SHP77 (cell line): ENCODE measurements at regions not wholly inside any gene's neighbourhood (a gene's known extent, or its start where the extent isn't known, plus 50 kb on each side); places are given as distances from the start of the nearest gene placed in this dataset.

Experiments used
- DNase-seq, 2 experiments: peaks; one replicate each; lab custom pipeline; 2025; lab: John Stamatoyannopoulos, UW

DNA sequence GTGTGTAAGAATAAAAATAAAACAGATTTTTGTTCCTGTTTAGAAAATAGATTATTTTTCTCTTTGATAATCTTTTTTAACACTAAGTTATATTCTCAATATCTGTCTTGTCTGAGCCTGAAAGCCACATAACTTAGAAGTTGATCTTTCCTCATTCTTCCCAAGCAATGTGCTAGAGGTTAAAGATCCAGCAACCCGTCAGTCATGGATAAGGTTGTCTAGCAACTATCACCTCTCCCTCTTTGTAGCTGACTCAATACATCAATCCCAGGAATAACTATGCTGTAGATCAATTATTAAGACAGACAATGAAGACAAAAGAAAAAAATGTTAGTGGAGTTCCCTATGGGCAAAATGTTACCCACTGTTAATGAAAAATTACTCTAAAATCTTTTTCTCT is 813.1 kb upstream of the CCDC179 start:
- DNase-seq = no peak

DNA sequence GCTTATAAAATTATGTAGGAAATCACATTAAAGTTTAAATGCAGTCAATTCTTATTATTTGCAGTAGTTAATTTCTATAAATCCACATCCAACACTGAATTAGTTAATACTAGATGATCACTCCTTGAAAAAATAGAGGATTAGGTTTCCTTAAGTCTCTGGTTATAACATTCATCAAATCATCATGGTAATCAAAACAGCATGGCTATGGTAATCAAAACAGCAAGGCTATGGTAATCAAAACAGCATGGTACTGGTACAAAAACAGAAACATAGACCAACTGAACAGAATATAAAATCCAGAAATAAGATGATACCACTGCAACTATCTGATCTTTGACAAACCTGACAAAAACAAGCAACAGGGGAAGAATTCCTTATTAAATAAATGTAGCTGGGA is 814.6 kb upstream of the CCDC179 start:
- DNase-seq = no peak

DNA sequence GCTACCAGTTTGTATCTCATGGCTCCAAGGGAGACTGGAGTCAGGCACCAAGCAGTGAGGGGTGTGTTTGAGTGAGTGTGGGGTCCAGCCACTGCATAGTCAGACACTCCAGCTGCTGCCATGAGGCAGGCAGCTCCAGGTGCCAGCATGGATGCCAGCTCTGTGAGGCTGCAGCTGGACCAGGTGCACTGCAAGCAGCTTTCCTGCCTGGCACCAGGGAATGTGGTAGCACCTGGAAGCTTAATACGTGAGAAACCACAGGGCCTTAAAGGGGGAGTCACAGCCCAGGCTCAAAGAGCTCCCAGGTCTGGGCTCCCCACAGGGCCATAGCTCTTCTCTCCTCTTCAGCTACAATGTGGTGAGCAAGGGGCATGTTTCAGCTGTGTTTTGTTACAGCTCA is 817.8 kb upstream of the LUZP2 start:
- DNase-seq = no peak

DNA sequence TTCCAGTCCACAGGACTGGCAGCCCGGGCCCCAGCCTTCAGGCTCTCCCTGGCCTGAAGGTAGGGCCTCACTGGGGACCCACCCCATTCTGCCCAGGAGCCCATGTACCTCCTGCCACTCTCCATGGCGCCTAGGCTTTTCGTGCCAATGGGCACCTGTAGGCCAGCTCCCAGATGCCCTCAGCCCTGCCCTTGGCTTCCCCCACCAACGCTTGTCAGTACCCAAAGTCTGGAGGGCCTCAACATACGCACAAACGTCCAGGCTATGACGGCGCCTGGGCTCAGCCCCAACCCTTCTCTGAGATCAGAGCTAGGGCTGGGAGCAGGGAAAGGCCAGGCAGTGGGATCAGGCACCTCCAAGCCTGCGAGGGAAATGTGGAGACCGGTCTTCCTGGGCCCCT is 816.9 kb upstream of the LUZP2 start:
- DNase-seq = no peak

DNA sequence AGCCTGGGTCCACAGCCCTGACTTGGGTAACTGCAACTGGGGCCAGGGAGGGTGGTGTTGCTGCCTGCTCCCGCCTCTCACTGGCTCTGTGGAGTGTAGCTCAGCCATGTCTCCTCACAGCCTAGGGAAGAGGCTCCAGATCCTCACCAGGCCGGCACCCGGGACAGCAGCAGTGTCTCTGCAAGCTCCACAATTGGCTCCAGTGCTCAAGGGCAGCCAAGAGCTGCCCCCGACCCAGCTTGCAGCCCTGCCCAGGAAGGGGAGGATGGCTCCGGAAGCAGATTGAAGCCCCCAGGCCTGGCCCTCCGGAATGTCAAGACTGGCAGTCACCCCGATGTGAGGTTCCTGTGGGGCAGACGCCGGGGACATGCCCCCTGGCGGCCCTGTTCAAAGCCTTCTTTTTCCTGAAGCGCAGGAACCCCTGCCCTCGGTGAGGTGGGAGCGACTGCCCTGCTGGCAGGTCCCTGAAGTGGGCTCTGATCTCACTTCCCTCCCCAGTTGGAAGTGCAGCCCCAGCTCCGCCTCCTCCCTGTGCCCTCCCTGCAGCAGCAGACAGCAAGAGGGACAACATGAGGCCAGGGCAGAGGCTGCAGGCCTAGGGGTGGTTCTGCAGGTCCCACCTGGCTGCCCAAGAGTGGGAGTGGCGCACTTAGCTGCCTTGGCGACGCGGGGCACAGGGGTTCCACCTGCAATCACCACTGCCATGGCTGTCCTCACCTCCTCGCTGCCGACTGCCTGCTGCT is 816.2 kb upstream of the LUZP2 start:
- DNase-seq = no peak

DNA sequence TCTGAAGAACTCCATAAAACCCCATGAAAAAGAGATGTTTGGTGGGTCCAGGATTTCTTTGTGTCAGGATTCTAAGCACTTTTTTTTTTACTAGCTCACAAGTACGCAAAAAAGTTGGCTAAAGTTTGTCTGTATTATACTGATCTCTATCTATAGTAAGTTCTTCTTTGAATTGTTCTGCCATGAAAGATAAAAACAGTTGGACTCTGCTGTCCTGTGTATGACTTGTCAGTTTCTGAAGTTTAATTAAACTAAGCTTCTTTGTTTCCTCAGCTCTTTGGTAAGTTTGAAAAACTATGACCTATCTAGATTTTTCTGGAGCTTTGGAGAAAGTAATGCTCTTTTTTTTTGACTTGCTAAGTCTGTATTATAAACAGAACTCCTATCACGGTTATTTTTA is 812.2 kb upstream of the LUZP2 start:
- DNase-seq = no peak

DNA sequence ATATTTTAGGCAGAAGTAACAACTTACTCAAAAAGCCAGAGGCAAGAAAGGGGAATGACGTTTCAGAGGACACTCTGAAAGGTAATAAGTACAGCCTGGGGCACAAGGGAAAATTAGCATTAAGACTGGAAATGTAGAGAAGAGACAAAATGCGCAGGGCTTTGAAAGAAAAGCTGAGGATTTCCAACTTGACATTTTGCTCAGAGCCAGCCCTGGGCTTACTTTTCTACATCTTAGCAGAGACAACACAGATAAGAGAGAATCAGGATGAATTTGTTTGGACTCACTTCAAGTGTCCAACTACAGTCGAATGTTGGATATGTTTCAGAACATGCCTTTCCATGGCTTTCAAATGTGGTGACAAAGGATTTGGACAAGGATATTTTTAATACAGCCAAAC is 808.9 kb upstream of the LUZP2 start:
- DNase-seq = no peak

DNA sequence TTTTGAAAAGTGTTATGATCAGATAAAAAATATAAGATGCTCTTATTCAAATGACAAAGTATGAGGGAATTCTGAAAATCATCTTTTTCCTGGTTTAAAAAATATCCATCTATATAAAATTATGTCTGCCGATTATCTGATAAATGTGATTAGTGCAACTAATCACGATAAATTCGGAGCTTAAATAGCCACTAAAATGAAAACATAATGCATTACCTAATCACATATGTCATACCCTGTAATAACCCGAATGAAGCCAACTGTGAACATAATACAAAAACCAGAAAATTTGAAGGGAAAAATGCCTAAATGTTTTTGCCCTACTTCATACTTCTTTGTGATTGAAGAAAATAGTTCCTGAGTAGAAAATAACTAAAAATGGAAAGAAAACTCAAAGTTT is 808.4 kb upstream of the LUZP2 start:
- no peak for DNase-seq

DNA sequence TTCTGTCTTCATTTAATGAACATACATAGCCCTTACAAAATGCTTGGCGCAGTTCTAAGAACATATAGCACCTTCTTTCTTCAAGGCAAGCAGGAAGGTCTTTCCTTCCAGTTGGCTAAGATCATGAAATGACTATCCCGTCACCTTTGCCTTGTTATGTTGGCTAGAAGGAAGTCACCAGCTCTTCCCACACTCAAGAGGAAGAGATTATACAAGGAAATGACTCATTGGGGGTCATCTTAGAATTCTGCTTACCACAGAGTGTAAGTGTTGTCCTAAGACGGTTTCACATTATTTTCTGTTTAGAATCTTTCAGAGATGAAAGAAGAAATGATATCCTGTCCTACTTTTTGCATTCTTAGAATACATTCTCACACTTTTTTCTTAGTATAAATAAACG is 808.0 kb upstream of the LUZP2 start:
- DNase-seq = no peak

DNA sequence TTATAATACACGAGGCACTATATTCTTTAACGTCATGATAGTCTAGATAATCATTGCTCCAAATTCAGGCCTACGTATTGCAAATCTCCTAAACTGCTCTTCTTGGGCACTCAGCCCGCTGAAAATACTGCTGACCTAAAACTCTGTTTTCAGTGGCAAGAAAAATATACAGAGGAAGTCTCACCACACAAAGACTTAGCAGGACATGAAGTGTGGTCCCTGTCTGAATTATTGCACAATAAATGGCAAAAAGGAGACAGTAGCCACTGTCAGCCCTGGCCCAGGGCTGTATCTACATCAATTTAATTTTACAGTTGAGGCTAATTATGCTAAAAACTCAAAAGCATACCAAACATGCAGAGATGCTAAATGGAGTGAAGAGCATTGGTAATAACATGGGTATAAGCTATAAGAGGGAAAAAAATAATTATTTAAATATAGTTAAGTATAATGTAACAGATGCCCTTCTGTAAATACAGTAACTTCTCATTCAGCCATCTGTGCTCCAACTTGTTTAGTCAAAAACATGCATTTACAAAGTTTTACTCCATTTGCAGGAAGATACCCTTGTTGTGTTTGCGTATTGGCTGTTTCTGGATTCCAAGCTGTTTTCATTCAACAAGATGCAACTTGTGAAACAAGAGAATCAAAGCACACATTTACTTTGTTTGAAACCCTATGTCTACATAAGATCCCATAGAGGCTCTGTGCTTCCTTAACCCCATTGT is 800.0 kb upstream of the LUZP2 start:
- DNase-seq = no peak

DNA sequence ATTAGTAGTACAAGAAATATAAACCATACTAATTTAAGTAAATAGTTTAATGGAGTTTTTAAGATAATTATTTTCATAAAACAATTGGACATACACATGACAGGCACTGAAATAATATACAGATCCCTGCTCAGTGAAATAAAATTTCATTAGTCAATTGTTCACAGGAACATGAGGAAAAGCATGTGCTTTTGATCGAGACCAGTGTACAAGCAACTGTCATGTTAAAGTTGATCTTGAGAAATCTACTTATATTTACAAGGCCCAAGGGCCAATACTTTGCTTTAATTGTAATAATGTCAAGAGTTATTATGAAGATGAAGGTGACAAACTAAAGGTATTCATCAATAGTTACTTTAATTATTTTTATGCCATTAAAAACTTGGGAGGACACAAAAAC is 792.7 kb upstream of the LUZP2 start:
- no peak for DNase-seq

DNA sequence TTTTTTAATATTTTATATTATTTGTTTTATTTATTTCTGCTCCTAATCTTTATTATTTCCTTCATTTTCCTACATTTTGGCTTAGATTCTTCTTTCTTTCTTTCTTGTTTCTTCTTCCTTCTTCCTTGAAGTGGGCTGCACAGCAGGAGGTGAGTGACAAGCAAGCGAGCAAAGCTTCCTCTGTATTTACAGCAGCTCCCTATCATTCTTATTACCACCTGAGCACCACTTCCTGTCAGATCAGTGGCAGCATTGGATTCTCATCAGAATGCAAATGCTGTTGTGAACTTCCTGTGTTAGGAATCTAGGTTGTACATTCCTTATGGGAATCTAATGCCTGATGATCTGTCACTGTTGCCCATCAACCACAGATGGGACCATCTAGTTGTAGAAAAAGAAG is 784.9 kb upstream of the LUZP2 start:
- DNase-seq = no peak

DNA sequence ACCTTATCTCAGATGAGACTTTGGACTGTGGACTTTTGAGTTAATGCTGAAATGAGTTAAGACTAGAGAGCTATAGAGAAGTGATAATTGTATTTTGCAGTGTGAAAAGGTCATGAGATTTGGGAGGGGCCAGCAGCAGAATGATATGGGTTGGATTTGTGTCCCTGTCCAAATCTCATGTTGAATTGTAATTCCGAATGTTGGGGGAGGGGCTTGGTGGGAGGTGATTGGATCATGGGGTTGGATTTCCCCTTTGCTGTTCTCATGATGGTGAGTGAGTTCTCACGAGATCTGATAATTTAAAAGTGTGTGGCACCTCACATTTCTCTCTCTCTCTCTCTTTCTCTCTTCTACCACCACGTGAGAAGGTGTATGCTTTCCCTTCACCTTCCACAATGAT is 777.8 kb upstream of the LUZP2 start:
- DNase-seq = no peak

DNA sequence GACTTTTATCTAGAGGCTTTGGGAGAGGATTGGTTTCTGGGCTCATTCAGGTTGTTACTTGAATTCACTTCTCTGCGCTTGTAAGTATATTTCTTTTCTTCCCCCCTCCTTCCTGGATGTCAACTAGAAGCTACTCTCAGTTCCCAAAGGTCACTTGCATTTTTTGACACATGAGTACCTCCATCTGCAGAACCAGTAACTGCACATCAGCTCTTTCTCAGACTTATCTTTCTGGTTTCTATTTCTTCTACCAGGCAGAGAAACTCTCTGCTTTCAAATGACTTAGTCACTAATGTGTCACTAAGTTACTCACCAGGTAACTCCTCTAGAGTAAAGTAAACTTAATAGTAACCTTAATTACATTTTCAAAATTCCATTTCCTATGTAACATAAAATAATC is 773.0 kb upstream of the LUZP2 start:
- DNase-seq = no peak

DNA sequence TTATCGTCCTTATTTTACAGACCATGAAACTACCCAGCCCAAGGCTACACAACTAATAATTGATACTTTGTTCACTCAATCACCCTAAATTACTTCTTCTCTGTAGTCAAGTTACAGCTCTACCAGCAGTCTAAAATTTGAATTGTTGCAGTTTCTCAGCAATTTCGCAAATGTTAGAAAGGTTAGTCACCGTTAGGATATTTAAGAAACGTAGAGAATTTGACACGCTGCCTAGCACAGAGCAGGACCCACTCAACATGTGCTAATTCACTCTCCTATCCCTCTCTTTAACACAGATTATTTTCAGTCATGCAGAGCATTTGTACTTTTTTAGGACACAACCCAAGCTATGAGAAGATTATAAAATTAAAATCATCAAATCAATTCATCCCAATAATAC is 771.1 kb upstream of the LUZP2 start:
- no peak for DNase-seq

DNA sequence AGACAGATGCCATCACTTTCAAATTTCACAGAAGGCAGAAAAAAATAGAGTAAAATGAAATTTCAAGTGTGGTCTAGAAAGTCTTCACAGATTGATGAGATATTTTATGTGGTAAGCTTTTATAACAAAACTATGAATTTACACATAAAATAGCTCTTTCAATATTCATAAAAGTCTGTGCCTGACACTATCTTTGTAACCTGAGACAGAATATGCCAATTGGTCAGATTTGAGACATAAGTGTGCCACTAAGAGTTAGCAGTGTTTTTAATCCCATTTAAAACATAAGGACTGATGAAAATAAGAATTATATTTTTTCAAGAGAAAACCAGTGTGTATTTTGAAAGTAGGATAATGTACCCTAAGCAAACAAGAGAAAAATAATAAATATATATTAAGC is 769.5 kb upstream of the LUZP2 start:
- no peak for DNase-seq

DNA sequence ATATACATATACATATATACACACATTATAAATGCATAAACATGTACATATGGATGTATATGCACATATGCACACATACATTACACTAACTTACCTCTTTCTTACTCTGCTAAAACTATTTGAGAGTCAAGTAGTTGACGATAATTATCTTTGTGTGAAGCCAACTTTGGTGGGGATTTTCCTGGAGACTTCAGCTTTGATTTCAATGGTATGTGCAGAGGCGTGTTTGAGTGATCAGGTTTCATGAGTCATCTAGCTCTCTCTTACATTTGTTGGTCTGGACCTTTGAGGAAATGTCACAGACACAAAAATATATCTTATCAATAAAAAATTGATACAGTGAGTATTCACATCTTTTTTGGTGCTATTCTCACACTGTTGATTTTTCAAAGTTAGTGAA is 769.1 kb upstream of the LUZP2 start:
- no peak for DNase-seq

DNA sequence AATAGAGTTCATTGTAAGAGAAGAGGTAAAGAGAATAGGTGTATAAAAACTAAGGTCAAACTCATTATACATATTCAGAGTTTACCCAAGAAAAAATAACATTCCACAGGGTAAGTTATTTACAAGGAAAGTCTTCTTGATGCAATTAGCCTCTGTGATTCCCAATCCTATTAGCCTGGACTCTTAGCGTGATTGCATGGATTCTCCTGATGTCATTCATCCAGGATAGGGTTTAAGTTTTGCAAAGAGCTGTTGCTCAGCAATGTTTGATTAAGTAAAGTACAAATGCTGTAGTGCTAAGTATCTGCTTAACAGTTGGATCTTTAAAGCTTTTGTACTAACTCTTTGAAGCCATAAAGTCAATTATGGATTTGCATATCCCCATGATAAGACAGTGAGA is 767.8 kb upstream of the LUZP2 start:
- DNase-seq = no peak

DNA sequence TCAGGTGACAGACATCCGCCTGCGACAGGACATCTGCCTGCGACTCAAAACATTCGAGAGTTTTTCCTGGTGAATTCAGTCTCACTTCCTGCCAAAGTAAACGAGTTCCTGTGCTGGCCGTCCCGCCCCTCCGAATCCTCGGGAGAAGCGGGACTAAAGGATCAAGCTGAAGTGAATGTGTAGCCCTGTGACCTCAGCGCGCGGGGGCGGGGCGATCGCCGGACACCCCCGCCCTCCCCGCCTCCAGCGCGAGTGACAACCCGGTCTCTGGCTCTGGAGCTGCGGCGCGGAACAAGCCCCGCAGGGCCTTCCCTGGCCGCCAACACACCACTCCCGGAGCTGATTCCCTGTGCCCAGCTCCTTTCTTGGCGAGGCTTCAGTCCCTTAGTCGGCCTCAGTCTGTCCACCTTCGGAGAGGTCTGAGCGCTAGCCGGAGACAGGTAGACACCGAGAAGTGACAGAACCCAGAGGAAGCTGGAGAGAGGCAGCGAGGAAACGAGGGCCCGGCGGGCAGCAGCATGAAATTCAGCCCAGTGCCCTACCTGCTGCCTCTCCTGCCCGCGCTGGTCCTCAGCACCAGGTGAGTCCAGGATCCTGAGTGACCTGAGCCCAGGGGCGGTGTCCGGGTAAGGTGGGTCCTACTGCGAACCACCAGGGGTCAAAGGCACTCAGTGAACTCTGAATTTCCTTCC is 766.4 kb upstream of the LUZP2 start:
- no peak for DNase-seq

DNA sequence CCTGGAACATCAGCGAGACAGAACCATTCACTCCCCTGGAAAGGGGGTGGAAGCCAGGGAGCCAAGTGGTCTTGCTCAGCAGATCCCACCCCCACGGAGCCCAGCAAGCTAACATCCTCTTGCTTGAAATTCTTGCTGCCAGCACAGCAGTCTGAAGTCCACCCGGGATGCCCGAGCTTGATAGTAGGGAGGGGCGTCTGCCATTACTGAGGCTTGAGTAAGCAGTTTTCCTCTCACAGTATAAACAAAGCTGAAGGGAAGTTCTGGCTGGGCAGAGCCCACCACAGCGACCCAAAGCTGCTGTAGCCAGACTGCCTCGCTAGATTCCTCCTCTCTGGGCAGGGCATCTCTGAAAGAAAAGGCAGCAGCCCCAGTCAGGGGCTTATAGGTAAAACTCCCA is 764.8 kb upstream of the LUZP2 start:
- DNase-seq = no peak

DNA sequence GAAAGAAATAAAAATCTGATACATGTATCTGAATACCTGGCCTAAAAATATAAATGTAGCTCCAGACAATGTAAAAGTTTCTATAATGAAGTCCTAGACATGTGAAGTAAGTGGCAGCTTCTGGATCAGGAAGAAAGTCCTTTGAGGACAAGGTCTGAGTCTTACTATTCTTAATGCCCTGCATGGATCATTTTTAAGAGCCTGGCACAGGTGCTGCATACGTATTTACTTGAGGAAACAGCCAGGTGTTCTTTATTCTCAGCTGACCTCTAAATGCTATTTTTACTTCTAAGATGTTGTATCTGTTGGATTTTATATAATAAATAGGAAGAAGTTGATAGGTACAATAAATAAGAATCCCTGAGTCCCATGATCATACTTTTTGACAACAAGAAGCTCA is 750.0 kb upstream of the LUZP2 start:
- no peak for DNase-seq

DNA sequence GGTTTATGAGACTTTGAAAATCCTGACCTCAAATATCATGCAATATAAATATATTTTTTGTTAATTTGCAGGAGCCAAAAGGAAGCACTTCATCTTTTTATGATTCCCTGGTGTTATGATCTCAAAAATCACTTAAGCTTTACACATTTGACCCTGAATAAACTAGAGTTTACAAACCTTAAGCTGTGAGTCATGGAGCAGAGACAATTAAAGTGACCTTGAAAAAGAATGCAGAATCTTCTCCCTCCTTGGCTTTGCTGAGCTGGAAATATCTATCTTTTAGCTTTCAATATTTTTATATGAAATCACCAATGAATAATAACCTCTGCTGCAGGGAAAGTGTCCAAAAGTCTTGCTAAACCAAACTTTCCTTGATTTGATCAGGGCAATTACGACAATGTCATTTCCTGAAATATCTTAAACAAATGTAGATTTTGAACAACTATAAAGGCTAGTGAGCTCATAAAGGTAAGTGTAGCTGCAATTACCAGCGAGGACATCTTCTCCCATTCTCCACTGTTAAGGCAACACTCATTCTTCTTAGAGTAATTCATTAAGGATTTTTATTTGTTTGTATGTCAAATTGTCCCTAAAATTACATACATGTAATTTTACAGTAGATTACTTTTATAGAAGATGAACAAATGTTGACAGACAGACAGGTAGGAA is 747.0 kb upstream of the LUZP2 start:
- DNase-seq = no peak

DNA sequence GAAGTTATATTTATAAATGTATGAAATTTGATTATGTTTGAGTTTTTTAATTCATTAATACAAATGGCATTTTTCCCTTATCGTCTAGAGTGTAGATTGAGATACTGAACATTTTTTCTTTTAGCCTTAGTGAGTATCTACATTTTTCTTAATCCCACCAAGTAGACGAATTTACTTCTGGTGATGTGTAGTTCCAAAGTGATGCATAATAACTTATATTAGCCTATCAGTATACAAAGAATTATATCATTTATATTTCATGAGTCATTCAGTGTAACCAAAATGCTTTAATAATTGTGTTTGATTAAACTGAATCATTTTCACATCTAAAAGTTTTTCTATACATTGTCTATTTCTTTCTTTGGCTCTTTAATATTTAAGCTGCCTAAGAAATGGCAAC is 745.6 kb upstream of the LUZP2 start:
- no peak for DNase-seq
